Calu3 (cell line): ENCODE measurements at regions not wholly inside any gene's neighbourhood (a gene's known extent, or its start where the extent isn't known, plus 50 kb on each side); places are given as distances from the start of the nearest gene placed in this dataset.

Experiments
- BruUV-seq: library from RNA; stranded (reverse); fragments of 400-500 nt; replicated peaks from 2 replicates; lab custom pipeline; 2021; lab: Mats Ljungman, UMichigan
- CTCF ChIA-PET: fragments of 300-600 bp; sonication (Branson Sonifier 250); formaldehyde crosslinking; loops from one replicate; lab custom pipeline; 2022; ENCODE audit warnings: antibody characterized with exemption; lab: Charles Lee
- DNase-seq: peaks from one replicate; pipeline ENCODE4 v3.0.0; 2022
- H3K27ac Mint-ChIP-seq: one replicate; pipeline ENCODE4 v1.8.0; 2022; ENCODE audit warnings: mixed read lengths; ENCODE audit not compliant: unreplicated experiment
- H3K27me3 Mint-ChIP-seq: one replicate; pipeline ENCODE4 v1.8.0; 2022; ENCODE audit warnings: mixed read lengths; ENCODE audit not compliant: unreplicated experiment
- H3K36me3 Mint-ChIP-seq: one replicate; pipeline ENCODE4 v1.8.0; 2022; ENCODE audit warnings: mild to moderate bottlenecking, moderate library complexity, mixed read lengths; ENCODE audit not compliant: insufficient read depth, unreplicated experiment
- H3K4me1 Mint-ChIP-seq: one replicate; pipeline ENCODE4 v1.8.0; 2022; ENCODE audit warnings: mild to moderate bottlenecking, low read depth, mixed read lengths; ENCODE audit not compliant: unreplicated experiment
- H3K4me3 Mint-ChIP-seq: one replicate; pipeline ENCODE4 v1.8.0; 2022; ENCODE audit warnings: mild to moderate bottlenecking, low read depth, moderate library complexity, mixed read lengths; ENCODE audit not compliant: unreplicated experiment
- H3K9me3 Mint-ChIP-seq: one replicate; pipeline ENCODE4 v1.8.0; 2022; ENCODE audit warnings: low read depth, mixed read lengths; ENCODE audit not compliant: unreplicated experiment
- intact Hi-C: fragments of 100-400 bp; cut with micrococcal nuclease; formaldehyde crosslinking; loops from one replicate; pipeline ENCODE4 v1.10.0; 2022; ENCODE audit not compliant: unreplicated experiment
- TF ChIP-seq, protein P1 (sequence below): fragments of 200-600 bp; IDR thresholded peaks from one replicate; pipeline ENCODE4 v1.8.0; 2022; ENCODE audit warnings: antibody characterized with exemption; ENCODE audit not compliant: unreplicated experiment

DNA sequence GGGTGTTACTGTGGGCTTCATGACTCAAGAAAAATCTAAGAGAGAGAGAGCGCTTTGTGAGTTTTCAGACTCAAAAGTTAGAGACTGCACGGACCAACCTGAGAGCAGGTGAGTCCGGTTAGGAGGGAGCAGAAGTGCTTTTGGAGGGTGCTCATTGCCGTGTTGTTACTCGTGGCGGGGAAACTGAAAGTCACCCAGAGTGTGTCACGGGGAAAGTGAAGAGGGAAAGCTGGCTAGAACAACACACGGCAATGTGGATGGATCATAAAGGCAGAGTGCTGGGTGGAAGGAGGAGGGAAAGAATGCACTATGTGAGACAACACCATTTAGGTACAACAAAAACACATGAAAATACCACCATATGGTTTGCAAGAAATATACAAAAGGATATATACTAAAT is 112.3 kb downstream of the BDH1 start:
- TF ChIP-seq, protein P1, sequence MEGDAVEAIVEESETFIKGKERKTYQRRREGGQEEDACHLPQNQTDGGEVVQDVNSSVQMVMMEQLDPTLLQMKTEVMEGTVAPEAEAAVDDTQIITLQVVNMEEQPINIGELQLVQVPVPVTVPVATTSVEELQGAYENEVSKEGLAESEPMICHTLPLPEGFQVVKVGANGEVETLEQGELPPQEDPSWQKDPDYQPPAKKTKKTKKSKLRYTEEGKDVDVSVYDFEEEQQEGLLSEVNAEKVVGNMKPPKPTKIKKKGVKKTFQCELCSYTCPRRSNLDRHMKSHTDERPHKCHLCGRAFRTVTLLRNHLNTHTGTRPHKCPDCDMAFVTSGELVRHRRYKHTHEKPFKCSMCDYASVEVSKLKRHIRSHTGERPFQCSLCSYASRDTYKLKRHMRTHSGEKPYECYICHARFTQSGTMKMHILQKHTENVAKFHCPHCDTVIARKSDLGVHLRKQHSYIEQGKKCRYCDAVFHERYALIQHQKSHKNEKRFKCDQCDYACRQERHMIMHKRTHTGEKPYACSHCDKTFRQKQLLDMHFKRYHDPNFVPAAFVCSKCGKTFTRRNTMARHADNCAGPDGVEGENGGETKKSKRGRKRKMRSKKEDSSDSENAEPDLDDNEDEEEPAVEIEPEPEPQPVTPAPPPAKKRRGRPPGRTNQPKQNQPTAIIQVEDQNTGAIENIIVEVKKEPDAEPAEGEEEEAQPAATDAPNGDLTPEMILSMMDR: no peak
- no peak overlapping the region for H3K4me3 Mint-ChIP-seq
- CTCF ChIA-PET: no interaction called here
- no peaks in the 10 kb centered on the region for H3K9me3 Mint-ChIP-seq
- H3K4me1 Mint-ChIP-seq: no peaks in the 10 kb centered on the region
- BruUV-seq: no TSS peak
- intact Hi-C loops: no loop called here
- no peak for DNase-seq
- H3K36me3 Mint-ChIP-seq: no peaks in the 10 kb centered on the region
- H3K27me3 Mint-ChIP-seq: peaks cover 24% of the 10 kb centered on the region
- no peak overlapping the region for H3K27ac Mint-ChIP-seq

DNA sequence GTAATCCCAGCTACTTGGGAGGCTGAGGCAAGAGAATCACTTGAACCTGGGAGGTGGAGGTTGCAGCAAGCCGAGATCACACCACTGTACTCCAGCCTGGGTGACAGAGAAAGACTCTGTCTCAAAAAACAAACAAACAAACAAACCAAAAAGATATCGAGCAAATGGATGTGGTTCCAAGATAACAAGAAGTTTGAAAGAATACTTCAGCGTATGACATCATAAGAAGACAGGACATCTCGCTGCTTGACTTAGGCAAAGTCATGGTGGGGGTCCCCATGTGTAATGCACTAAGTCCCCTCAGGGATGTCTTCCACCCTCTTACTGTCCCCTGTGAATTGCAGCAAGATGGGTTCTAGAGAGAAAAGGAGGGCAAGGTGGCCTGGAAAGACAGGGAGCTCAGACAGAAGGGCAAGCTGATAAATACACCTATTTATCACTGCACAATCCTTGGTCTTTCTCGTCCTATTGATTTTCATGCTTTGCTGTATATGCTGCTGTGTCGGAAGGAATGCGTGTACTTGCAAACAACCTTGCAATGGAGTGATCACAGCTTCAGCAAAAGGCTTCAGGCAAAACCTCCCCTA is 115.0 kb downstream of the BDH1 start:
- Mint-ChIP-seq H3K36me3 (no peaks in the 10 kb centered on the region), H3K4me3 (no peak overlapping the region), H3K27me3 (peaks cover 24% of the 10 kb centered on the region), H3K27ac (no peak overlapping the region), H3K4me1 (no peaks in the 10 kb centered on the region), H3K9me3 (no peaks in the 10 kb centered on the region)
- BruUV-seq: no TSS peak
- DNase-seq: no peak
- TF ChIP-seq, protein P1: no peak
- CTCF ChIA-PET: no interaction called here
- intact Hi-C loops: no loop called here

DNA sequence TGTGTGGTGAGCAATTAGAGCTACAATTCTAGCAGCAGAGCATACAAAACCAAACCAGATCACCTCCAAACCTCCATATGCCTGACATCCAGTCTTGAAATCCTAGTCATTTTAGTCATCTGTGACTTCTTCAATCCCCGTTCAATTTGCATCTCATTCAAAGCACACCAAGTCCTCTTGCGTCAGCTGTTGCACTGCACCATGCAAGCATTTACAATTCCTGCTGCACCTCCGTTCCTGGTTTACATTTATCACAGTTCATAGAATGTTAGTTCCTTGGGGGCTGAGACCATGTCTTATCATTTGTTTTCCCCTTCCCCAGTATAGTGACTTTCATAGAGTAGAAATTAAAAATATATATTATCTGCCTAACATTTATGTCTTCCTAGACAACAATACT is 116.9 kb downstream of the BDH1 start:
- Mint-ChIP-seq H3K27me3 (peaks cover 33% of the 10 kb centered on the region), H3K27ac (no peak overlapping the region), H3K4me3 (no peak overlapping the region), H3K36me3 (no peaks in the 10 kb centered on the region), H3K4me1 (no peaks in the 10 kb centered on the region), H3K9me3 (no peaks in the 10 kb centered on the region)
- BruUV-seq: no TSS peak
- no peak for DNase-seq
- CTCF ChIA-PET: interaction anchor here (0.5 kb wide), 1 partner anchor 13 kb away, joined by 4 read pairs; no protein-coding TSS in a partner anchor
- intact Hi-C loops: no loop called here
- TF ChIP-seq, protein P1: no peak

DNA sequence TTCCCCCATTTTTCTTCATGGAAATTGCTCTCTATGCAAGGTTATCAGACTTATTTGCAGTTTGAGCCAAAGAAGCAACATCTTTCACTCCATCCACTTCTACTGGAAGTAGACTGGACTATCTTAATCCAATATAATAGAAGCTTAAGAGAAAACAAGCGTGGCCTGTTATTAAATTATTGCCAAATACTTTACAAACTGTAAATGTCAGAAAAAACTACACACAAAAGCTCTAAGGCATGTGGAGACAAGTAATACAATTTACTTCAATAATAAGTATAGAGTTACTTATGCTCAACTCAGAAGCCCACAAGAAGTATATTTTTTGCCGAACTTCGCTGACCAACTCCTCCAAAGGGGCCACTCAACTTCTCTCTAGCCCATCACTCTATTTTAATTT is 120.3 kb downstream of the BDH1 start:
- intact Hi-C loops: no loop called here
- Mint-ChIP-seq H3K36me3 (no peaks in the 10 kb centered on the region), H3K27ac (no peak overlapping the region), H3K4me1 (no peaks in the 10 kb centered on the region), H3K27me3 (peaks cover 26% of the 10 kb centered on the region), H3K9me3 (no peaks in the 10 kb centered on the region), H3K4me3 (no peak overlapping the region)
- TF ChIP-seq, protein P1: no peak
- no peak for DNase-seq
- CTCF ChIA-PET: no interaction called here
- BruUV-seq: no TSS peak
